Astrocyte of the hippocampus (primary cell): ENCODE measurements at regions not wholly inside any gene's neighbourhood (a gene's known extent, or its start where the extent isn't known, plus 50 kb on each side); places are given as distances from the start of the nearest gene placed in this dataset.
A peak's percentile ranks its signal among the peaks of the same experiment; 100 is the strongest.

Source experiments
- DNase-seq: peaks from one replicate; pipeline ENCODE4 v3.0.0; 2011; ENCODE audit warnings: low read depth, low spot score

DNA sequence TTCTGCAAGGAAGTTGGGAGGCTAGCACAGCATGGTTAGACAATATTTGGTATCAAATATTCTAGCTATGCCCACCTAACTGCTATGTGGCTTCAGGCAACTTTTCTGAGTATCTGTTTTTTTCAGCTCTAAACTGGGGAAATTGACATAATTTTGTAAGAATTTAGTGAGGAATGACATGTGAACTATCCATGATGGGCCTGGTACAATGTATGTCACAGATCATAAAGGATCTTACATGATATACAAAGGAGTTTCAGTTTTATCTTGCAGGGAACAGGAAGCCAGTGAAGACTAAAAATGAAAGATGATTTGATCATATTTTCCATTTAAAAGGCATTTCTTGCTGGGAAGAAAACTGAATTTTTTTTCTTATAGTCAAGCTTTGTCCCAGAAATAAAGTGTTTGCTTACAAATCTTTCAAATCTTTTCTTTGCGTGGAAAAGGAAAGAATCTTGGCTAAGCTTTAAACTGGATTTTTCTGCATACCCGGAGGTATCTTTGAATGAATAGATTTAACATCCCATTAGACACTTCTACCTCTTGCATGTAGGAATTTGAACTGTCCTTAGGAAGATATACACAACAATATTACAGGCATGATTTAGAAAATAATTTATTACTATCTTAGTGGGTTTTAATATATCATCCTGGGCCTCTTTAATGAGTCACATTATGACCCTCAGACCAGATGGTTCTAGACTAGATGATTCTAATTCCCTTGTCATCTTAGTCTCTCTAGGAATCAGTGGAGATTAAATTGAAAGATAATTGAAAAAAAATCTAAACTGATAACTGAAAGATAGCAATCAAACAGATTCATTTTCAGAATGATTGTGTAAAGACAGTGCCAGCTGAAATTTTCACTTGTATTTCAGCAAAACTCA is 436.0 kb upstream of the THBS1 start:
- no peak for DNase-seq

DNA sequence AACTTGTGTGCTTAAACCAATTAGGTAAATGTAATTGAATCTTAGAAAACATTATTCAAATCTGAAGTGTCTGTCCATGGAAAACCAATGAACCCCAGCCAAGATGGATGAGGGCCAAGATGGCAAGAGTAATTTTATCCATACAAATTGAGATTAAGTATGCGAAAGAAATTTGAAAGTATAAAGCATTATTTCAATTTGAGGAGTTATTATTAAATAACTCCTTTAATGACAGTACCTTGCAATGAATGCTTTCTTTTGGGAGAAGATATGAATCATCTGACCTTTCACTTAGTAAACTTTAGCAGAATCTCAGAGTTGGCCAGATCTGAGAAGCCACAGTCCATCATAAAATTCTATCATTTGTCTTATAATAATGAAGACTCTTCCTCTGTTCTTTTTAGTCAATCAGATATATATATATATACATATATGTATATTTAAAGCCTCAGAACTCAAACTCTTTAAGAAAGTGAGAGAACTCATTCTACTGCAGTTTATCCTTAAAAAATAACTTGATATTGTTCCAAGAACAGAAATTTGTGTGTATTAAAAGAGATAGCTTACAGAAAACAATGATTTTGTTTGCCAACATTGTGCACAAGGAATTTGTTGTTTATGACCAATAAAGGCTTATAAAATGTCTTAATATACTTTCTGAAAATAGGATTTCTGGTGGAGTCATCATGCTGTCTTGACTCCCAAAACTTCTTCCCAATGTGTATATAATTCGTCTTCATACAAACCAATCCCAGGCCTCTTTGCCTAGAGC is 434.8 kb upstream of the THBS1 start:
- no peak for DNase-seq

DNA sequence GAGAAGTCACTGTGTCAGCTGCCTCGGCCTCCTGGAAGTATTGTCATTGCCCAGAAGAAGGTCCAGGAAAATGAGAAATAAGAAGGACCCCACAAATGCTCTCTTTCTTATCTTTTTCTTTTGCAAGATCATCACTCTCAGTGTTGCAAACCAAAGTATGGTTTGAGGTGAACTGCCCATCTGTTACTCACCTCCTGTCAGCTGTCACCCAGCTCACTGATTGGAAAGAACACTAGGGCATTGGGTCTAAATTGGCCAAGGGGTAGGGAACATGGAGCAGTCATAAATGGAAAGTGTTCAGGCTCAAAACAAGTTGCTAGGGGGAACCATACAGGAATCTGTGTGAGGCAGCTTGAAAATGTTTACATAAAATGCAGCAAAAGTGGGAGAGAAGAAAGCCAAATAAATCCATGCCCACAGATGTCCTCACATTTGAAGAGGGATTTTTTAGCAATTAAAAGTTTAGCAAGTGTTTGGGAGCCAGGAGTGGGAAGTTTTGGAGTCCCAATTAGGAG is 431.2 kb upstream of the THBS1 start:
- DNase-seq = no peak

DNA sequence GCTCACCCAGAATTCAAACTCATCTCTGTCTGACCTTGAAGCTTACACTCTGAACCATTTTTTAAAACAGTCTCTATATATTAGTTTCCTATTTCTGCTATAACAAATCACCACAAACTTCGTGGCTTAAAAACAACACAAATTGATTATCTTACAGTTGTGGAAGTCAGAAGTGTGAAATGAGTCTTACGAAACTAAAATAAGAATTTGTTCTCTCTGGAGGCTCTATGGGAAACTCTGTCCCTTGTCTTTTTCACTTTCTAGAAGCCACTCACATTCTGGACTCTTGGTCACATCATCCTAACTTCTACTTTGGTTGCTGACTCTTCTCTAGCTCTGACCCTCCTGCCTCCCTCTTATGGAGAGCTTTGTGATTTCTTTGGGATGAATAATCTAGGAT is 429.3 kb upstream of the THBS1 start:
- DNase-seq = no peak

DNA sequence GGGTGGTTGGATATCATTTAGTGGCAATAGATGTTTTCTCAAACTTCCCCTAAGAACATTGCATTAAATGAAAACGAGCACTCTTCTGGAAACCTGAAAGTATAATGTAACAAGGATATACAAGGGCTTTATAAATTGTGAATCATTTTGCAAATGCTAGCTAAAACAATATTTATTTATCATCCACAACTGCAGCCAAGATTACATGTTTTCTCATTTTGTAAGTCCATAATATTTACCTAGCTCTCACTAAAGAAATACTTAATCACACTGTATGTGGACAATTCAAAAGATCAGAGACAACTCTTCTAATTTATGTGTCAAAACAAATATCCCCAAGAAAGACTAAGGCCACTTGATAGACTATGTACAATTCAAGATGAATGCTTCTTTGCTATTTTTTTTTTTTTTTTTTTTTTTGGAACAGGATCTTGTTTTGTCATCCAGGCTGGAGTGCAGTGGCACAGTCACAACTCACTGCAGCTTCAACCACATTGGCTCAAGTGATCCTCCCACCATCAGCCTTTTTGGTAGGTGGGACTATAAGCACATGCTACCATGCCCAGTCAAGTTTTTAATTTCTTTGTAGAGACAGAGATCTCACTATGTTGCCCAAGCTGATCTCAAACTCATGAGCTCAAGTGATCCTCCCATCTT is 427.7 kb upstream of the THBS1 start:
- DNase-seq = no peak

DNA sequence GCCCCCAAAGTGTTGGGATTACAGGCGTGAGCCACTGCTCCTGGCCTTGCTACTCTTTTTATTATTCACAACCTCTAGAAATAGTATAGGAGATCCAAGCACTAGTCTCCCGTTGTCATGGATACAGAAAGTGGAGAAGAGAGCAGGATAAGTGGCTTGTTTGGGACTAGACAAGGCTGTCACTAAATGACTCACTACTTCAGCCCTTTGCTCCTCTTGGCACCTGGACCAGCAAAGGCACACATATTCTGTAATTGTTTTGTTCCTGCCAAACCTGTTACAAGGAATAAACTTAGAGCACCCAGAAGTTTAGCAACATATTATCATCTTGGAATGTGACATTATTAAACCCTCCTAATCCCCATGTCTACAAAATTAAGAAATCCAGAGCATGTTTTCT is 427.2 kb upstream of the THBS1 start:
- no peak for DNase-seq

DNA sequence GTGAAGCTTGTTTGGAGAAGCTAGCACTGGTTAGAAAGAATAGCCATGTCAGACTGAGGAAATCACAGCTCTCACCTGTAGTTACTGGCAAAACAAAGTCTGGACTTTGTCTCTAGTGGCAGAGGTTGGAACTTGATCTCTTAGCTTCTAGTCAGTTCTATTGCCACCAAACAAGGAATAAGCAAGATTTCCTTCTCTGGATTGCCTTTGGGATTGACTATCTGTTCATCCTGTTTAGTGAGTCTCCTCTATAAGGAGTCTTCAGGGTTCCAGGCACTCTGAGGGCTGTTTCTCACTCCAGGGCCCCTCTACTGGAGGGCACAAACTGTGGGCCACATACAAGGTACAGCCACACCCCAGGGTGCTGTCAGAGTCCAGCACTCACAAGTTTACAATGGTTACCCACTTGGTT is 426.6 kb upstream of the THBS1 start:
- no peak for DNase-seq

DNA sequence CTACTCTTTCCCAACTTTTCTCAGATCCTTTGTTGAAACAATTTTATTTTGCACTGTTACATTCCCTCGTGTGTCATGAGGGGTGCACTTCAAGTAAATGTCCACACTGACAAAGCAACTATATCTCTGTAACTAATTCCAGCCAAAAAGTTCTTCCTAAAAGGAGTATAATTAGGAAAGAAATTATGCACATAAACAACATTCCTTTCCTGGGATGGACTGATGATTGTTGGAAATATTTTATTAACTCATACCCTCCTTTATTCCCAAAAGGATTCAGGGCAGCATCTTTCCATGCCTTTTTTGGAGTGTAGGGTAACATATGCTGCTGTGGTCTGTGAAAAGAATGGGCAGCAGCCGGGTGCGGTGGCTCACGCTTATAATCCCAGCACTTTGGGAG is 426.1 kb upstream of the THBS1 start:
- no peak for DNase-seq

DNA sequence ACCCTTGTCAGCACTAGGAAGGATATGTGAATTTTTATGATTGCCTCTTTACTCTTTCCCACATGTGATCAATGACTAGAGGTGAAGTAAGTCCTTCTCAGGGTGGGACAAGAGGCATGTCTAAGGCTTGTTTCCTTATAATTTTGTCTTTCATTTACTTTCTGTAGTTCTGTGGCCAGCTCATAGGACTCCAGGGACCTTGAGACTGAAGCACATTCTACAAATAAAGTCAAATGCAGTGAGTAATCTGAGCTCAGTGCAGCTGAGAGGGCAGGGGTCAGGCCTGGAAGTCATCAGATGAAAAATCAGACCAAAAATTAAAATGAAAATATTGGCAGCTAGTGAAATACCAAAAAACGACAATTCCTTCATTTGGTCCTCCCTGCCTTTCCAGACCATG is 424.7 kb upstream of the THBS1 start:
- no peak for DNase-seq

DNA sequence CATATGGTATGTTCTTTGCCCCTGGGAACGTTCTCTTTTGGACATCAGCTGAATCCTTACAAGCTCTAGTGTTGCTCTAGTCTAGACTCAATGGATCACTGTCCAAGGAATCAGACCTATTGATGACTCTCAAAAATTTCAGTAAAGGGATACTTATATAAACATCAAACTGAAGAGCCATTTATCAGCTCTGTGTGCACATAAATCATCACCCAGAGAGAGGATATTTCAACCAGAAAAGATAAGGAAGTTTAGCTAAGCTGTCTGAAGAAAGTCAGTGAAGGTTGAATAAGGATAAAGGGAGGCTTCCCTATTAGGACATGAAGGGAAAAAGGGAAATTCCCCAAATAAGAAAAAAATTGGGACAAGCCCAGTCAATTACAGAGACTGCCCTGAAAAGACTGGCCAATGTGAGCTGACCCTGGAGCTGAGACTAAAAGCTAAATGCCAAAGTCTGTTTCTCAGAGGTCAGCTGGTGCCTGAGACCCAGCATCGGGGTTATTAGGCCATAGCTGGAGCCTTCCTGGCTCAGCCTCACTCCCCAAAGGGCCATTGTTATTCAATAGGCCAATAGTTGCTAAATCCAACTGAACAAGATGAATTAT is 424.1 kb upstream of the THBS1 start:
- DNase-seq = no peak

DNA sequence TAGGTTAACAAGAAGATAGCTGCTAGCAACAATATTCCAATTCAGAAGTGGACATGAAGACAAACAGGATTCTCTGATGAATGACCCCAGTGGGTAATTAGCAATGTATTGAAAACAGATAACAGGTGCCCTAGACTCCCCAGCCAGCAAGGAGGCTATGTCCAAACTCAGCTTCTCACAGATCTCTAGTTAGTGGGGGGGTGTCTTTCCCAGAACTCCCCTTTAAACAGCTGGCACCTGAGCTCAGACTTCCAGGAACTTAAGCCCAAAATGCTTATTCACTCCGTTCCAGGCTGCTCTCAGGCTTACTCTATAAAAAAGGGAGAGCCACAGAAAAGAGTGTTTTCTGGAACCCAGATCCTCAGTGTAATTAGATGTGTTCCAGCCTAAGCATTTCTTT is 423.0 kb upstream of the THBS1 start:
- no peak for DNase-seq

DNA sequence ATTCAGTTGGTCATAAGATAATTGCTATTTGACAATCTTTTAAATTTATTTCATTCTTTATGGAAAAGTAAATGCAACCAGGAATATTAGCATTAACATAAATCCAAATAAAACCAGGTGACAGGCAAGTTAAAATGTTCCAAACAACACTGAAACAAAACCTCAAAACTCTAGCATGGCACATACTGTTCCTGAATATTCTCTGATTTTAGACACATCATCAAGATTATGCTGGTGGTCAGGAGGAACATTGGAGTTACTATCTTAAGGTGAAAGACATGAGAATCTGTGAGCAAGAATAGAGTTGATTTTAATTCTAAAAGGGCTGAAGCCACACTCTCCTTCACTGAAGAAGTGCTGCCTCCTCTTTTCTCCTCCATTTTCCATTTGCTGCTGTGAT is 421.0 kb upstream of the THBS1 start:
- DNase-seq = no peak

DNA sequence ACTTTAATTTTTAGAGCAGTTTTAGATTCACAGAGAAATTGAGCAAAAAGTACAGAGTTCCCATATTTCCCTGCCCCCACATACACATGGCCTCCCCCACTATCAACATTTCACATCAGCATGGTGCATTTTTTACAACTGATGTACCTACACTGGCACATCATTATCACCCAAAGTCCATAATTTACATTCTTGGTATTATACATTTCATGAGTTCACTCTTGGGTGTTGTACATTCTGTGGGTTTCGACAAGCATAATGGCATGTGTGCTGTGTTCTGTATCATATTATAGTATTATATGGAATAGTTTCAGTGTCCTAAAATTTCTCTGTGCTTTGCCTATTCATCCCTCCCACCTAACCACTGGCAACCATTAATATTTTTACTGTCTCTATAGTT is 419.8 kb upstream of the THBS1 start:
- no peak for DNase-seq

DNA sequence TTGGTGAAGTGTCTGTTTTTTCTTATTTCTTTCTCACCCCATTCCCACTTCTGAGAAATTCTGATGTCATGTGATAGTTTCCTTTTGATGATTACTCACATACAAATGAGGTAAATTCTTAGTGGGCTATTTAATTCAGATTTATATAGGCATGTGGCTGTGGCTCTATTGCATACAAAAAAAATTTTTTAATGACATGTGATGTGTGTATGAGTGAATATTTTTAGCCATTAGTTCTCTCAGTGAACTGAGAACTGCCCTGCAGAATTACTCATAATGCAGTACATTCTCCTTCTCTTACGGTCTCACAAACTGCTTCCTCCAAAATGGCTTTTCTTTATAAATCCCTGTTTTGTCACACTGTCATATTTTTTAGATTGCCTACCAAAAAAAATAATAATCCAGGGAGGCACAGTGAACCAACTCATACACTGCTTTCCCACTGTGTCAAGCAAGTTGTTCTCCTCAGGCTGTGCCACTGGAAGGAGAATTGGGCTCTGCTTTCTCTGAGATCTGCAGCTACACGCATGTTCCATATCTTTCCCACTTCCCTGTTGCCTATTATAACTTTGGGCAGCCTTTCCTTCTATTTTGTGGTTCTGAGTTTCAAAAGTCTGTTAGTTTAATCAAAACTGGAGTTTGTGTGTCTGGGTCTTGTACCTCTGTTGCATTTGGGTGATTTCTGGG is 415.7 kb upstream of the THBS1 start:
- no peak for DNase-seq

DNA sequence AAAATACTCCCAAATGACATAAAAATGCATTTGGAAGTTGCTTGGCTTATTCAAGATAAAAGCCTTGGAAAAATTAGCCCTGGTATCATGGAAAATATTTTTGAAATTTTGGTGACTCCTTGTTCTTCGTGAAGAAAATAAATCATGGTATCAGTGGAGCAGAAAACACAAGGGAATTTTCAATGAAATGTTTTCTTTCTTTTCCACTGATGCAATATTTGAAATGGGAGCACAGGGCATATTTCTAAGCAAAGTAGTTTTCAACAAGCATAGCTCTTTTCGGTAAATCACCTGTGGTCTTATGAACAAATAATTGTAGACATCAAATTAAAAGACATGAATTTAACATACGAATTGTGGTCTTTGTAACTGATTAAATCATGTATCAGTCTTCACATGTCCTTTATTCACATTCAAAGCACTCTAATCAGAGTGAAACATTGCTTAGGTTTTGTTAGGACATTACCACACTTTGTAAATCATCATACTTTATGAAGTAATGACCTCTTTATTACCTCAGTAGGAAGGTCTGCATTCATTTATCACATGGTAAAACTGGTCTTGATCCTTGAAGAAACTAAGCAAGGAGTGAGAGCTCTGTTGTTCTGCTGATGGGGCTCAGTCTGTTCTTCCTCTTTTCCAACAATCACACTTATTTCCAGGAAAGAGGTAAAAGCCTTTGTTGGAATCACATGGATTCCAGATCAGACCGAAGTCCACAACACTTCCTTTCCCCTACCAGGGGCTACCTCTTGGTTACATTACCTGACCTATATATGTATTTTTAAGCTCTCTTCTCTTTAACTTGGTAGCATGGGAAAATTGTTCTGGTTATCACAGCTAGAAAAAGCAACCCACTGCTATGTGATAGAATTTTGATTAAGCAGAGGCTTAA is 413.5 kb upstream of the THBS1 start:
- no peak for DNase-seq

DNA sequence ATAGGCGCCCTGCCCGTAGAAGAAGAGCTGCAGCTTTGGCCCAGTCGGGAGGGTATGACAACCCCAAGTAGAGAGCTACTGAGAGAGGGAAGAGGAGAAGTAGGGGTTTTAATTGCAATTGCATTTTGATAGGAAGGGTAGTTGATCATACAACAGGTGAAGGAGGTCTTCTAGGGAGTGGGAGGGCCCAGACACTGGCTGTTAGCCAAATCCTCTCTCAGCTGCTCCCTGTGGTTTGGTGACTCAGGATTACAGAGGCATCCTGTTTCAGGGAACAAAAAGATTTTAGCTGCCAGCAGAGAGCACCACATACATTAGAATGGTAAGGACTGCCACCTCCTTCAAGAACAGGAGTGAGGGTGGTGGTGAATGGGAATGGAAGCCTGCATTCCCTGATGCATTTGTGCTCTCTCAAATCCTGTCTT is 408.9 kb upstream of the THBS1 start:
- peak; percentile 97 for DNase-seq

DNA sequence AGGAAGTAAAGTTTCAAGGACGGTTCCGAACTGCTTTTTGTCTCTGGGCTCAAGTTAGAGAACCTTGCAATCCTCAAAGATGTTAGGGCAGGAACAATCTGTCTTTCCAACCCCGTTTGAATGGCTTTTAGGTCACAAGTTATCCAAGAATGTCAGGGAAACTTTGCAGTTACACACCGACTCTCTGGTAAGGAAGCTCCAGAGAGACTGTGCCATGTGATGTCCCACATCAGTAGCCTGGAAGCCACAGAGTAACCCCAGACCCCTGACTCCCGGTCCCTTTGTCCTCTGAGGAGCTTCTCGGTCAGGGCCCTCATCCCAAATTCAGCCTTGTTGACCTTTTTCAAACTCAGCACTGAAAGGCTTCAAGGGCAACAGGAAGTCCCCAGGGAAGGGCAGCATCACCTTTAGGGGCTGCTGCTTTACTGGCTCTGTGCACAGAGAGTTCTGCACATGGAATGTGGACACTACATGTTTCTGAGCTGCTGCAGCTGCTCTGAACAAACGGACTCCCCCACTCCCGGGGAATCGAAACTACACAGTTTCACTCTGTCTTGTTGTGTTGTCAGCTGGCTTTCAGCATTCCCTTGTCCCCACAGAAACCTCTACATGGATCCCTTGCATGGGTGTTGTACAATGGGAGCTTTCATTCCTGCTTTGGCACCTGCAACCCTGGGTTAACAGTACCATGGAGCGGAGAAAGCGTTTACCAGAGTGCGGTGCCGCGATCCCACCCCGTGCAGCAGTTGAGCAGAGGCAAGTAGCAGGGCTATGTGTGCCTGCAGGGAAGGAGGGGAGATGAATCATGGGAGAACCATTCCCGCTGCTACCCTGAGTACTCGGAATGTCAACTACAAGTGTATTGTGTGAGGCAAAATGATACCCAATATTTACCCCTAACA is 408.2 kb upstream of the THBS1 start:
- DNase-seq = peak; percentile 60

DNA sequence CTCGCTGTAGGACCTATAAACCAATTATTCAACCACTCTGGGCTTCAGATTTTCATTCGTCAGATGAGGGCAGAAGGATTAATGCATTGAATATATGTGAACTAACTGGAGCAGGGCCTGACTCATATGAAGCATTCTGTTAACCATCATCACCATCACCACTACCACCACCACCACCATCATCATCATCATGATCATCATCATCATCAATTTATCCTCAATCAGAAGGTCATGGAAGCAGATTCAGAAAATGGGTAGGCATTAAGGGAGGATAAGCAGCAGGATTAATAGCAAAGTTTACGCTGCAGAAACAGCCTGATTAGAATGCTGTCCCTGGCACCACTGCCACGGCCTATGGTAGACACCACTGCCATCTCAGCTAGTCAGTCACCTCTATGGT is 407.5 kb upstream of the THBS1 start:
- DNase-seq = no peak

DNA sequence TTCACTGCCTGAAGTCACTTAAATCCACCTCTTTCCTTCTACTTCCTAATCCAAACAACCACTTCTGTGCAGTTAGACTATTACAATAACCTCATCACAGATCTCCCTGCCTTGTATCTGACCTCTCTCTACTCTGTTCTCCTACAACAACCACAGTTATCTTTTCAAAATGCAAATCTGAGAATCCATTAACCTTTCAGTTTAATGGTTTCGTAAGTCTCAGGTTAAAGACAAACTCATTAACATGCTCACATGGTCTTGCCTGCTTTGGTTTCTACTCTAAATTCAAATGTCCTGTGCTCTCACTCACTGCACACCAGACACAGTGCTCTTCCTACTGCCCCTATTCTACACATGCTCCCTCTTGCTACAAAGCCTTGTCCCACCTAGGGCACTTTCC is 406.5 kb upstream of the THBS1 start:
- no peak for DNase-seq
